Spleen (tissue), 7 donors: ENCODE measurements at regions not wholly inside any gene's neighbourhood (a gene's known extent, or its start where the extent isn't known, plus 50 kb on each side); places are given as distances from the start of the nearest gene placed in this dataset.

ENCODE experiments used
- POLR2A ChIP-seq, 3 donors: fragments of 450-650 bp; IDR thresholded peaks; one replicate each; pipeline ENCODE4 v1.5.1; 2017; ENCODE audit warnings: antibody characterized with exemption in 3 of 3, mild to moderate bottlenecking in 1 of 3
- TF ChIP-seq, protein P1 (sequence below), 11 experiments: fragments of 200-600 bp in 7 of 11; fragments of 450-650 bp in 4 of 11; sonication (generic) in 4 of 11; IDR thresholded peaks in 8 of 11; conservative IDR thresholded peaks in 3 of 11; 1 replicate in 7 of 11; 2 replicates in 4 of 11; pipeline versions ENCODE4 v1.4.0 to v1.8.0; 2016 to 2021; ENCODE audit warnings: antibody characterized with exemption in 11 of 11, inconsistent platforms in 4 of 11, mild to moderate bottlenecking in 1 of 11
- donor health status: DM: no; HTN: no; CAD: no; lungs with moderate emphysema.
- donor health status: DM: no; HTN: no; CAD: no.
- donor health status: DM: no; HTN: no; CAD: no.

DNA sequence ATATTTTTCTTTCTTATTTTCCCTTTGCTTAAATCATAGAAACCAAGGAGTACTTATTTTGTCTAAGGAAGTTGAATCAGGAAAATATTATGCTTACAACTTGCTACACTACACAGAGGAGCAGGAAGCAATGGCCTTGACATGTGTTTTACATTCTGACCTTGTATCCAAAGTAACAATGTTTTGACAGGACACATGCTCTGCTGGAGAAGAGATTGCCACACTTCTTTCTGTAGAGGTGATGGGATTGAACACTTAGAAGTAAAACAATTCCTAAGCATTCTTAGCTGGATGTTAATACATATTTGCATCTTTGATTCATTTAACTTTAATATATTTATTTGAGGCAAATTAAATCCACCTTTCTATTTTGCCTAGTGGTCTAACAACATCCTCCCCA lies 929.1 kb downstream of the DSC3 start:
- TF ChIP-seq POLR2A (IDR thresholded peaks at IDR 0.05), result no peak
- TF ChIP-seq, protein P1, sequence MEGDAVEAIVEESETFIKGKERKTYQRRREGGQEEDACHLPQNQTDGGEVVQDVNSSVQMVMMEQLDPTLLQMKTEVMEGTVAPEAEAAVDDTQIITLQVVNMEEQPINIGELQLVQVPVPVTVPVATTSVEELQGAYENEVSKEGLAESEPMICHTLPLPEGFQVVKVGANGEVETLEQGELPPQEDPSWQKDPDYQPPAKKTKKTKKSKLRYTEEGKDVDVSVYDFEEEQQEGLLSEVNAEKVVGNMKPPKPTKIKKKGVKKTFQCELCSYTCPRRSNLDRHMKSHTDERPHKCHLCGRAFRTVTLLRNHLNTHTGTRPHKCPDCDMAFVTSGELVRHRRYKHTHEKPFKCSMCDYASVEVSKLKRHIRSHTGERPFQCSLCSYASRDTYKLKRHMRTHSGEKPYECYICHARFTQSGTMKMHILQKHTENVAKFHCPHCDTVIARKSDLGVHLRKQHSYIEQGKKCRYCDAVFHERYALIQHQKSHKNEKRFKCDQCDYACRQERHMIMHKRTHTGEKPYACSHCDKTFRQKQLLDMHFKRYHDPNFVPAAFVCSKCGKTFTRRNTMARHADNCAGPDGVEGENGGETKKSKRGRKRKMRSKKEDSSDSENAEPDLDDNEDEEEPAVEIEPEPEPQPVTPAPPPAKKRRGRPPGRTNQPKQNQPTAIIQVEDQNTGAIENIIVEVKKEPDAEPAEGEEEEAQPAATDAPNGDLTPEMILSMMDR (IDR thresholded peaks at IDR 0.05 in 8 of 11, conservative IDR thresholded peaks at IDR 0.05 in 3 of 11), result no peak
